K562 (cell line): ENCODE measurements at regions not wholly inside any gene's neighbourhood (a gene's known extent, or its start where the extent isn't known, plus 50 kb on each side); places are given as distances from the start of the nearest gene placed in this dataset.

Experiments
- ATAC-seq: fragments of 200-7000 bp; cut with Tn5 transposase; 3 replicates; pipeline ENCODE4 v1.9.1; 2020; ENCODE audit warnings: moderate library complexity
- BruUV-seq: library from RNA; stranded (reverse); fragments of 400-500 nt; replicated peaks from 2 replicates; lab custom pipeline; 2021; lab: Mats Ljungman, UMichigan
- CTCF ChIA-PET: fragments of 300-600 bp; formaldehyde crosslinking; extraction: SDS; loops from one replicate; lab custom pipeline; 2021; ENCODE audit warnings: low intra/inter-chr PET ratio; lab: Yijun Ruan, JAX
- POLR2A ChIA-PET: fragments of 300-600, 350-650 bp; sonication (Branson Sonifier 250); formaldehyde crosslinking; extraction: SDS; loops from one replicate; lab custom pipeline; 2021; ENCODE audit warnings: antibody characterized with exemption, inconsistent platforms; lab: Yijun Ruan, JAX
- DNase-seq, 4 experiments: peaks; one replicate each; pipeline versions ENCODE4 v3.0.0 to v3.0.0-alpha.2; 2011 to 2018; ENCODE audit warnings: low spot score in 3 of 4, mixed read lengths in 3 of 4; ENCODE audit errors: extremely low read depth in 1 of 4
- FAIRE-seq: peaks from 2 replicates; lab custom pipeline; 2011; peaks lifted over from hg19 to GRCh38; lab: Jason Lieb, UNC
- H2AFZ ChIP-seq: 2 replicates; pipeline ENCODE4 v1.6.0; 2011; ENCODE audit warnings: low read depth, low read length, control low read depth, inconsistent platforms
- H3K27ac ChIP-seq: fragments of 200-600 bp; 3 replicates; pipeline ENCODE4 v1.8.0; 2011; ENCODE audit warnings: low read depth, mild to moderate bottlenecking, control low read depth, inconsistent platforms, low read length, moderate library complexity, mixed read lengths; ENCODE audit errors: extremely low read depth
- H3K27me3 ChIP-seq, 2 experiments: fragments of 300-600 bp in 1 of 2; 2 replicates in 1 of 2; 3 replicates in 1 of 2; pipeline versions ENCODE4 v1.6.0 to v1.8.0; 2011; ENCODE audit warnings: inconsistent platforms in 2 of 2, low read length in 2 of 2, mild to moderate bottlenecking in 1 of 2, mixed read lengths in 1 of 2, moderate library complexity in 1 of 2; ENCODE audit not compliant: control insufficient read depth in 2 of 2, insufficient read depth in 2 of 2
- H3K36me3 ChIP-seq: fragments of 300-600 bp; 3 replicates; pipeline ENCODE4 v1.8.0; 2011; ENCODE audit warnings: mild to moderate bottlenecking, low read length, inconsistent platforms; ENCODE audit not compliant: control insufficient read depth, insufficient read depth
- H3K4me1 ChIP-seq, 2 experiments: fragments of 200-600 bp in 1 of 2; replicated peaks in 1 of 2; 2 replicates in 1 of 2; 3 replicates in 1 of 2; pipeline versions ENCODE4 v1.5.1 to v1.8.0; 2011; ENCODE audit warnings: inconsistent platforms in 2 of 2, low read length in 2 of 2, mild to moderate bottlenecking in 1 of 2, mixed read lengths in 1 of 2, moderate library complexity in 1 of 2; ENCODE audit not compliant: control insufficient read depth in 2 of 2, insufficient read depth in 2 of 2
- H3K4me2 ChIP-seq: 2 replicates; pipeline ENCODE4 v1.6.1; 2011; ENCODE audit warnings: low read length, control low read depth, inconsistent platforms, mixed read lengths; ENCODE audit not compliant: insufficient read depth
- H3K4me3 ChIP-seq: fragments of 200-600 bp; sonication (generic), shearing (Covaris generic); 2 replicates; pipeline ENCODE4 v1.5.1; 2016; ENCODE audit warnings: control low read depth, inconsistent platforms
- H3K79me2 ChIP-seq: fragments of 200-600 bp; 3 replicates; pipeline ENCODE4 v1.8.0; 2011; ENCODE audit warnings: low read length, inconsistent platforms; ENCODE audit not compliant: control insufficient read depth, insufficient read depth
- H3K9ac ChIP-seq, 2 experiments: 2 replicates each; pipeline versions ENCODE4 v1.6.0 to v1.6.1; 2011; ENCODE audit warnings: low read depth in 2 of 2, low read length in 2 of 2, control low read depth in 1 of 2, inconsistent platforms in 1 of 2, mild to moderate bottlenecking in 1 of 2, mixed read lengths in 1 of 2; ENCODE audit not compliant: insufficient read depth in 1 of 2
- H3K9me1 ChIP-seq: one replicate; pipeline ENCODE4 v1.6.0; 2011; ENCODE audit warnings: inconsistent platforms, mild to moderate bottlenecking, low read length, moderate library complexity; ENCODE audit not compliant: control insufficient read depth, insufficient read depth
- H3K9me3 ChIP-seq: replicated peaks from 2 replicates; pipeline ENCODE4 v1.5.1; 2011; ENCODE audit warnings: low read depth, low read length, inconsistent platforms; ENCODE audit not compliant: control insufficient read depth, insufficient read depth
- H4K20me1 ChIP-seq: replicated peaks from 2 replicates; pipeline ENCODE4 v1.6.1; 2011; ENCODE audit warnings: low read length, inconsistent platforms, mixed read lengths; ENCODE audit not compliant: control insufficient read depth, insufficient read depth
- GTF2E2 ChIP-seq: fragments of 200-800 bp; sonication (Bioruptor generic); IDR thresholded peaks from 2 replicates; pipeline ENCODE4 v1.6.1; 2016; ENCODE audit warnings: missing genetic modification characterization, missing compliant biosample characterization
- KLF1 ChIP-seq: fragments of 450-650 bp; IDR thresholded peaks from 2 replicates; pipeline ENCODE4 v1.6.1; 2016; ENCODE audit warnings: missing genetic modification characterization, missing compliant biosample characterization
- MEF2D ChIP-seq: conservative IDR thresholded peaks from 2 replicates; pipeline ENCODE4 v1.6.1; 2016; ENCODE audit warnings: low read depth, missing genetic modification characterization, missing compliant biosample characterization
- NFIC ChIP-seq: fragments of 450-650 bp; IDR thresholded peaks from 2 replicates; pipeline ENCODE4 v1.6.1; 2017; ENCODE audit warnings: mild to moderate bottlenecking, inconsistent platforms
- NR1H2 ChIP-seq: sonication (generic); formaldehyde crosslinking; IDR thresholded peaks from 2 replicates; pipeline ENCODE4 v1.4.0; 2020; ENCODE audit warnings: mild to moderate bottlenecking, missing genetic modification reagents
- PHTF2 ChIP-seq: fragments of 250-450 bp; sonication (Bioruptor Pico); IDR thresholded peaks from 2 replicates; pipeline ENCODE4 v1.5.0; 2021; ENCODE audit warnings: mild to moderate bottlenecking
- RB1 ChIP-seq: fragments of 450-650 bp; IDR thresholded peaks from 2 replicates; pipeline ENCODE4 v1.6.1; 2017; ENCODE audit warnings: low read depth, mild to moderate bottlenecking
- RUNX1 ChIP-seq: sonication (generic); IDR thresholded peaks from 2 replicates; pipeline ENCODE4 v1.6.1; 2016; ENCODE audit warnings: antibody characterized with exemption, low read depth
- ZBTB1 ChIP-seq: sonication (generic); formaldehyde crosslinking; IDR thresholded peaks from 2 replicates; pipeline ENCODE4 v1.8.1; 2023; ENCODE audit warnings: missing genetic modification reagents, low read depth, mild to moderate bottlenecking, borderline replicate concordance
- ZNF134 ChIP-seq: fragments of 250-450 bp; sonication (Bioruptor Pico); conservative IDR thresholded peaks from 2 replicates; pipeline ENCODE4 v1.4.0; 2020
- WGBS: fragments of 100-300 bp; shearing (Covaris generic); methylation state at CpG from one replicate; pipeline ENCODE4 v1.1.6; 2016; ENCODE audit warnings: low coverage, mixed read lengths; ENCODE audit not compliant: insufficient coverage; ENCODE audit errors: missing lambda C conversion rate; 5-methylcytosine and 5-hydroxymethylcytosine counted together
- in situ Hi-C: fragments of 300-500 bp; cut with MboI; formaldehyde crosslinking; loops from 4 replicates; pipeline ENCODE4 v1.15.0; 2018; ENCODE audit warnings: inconsistent platforms, mixed read lengths
- intact Hi-C: fragments of 100-400 bp; cut with micrococcal nuclease; formaldehyde crosslinking; loops from 2 replicates; pipeline ENCODE4 v1.14.2; 2022
- TF ChIP-seq, protein P1 (sequence below): IDR thresholded peaks from 3 replicates; pipeline ENCODE4 v1.6.1; 2011; ENCODE audit warnings: borderline replicate concordance, mild to moderate bottlenecking; ENCODE audit not compliant: insufficient read length, insufficient read depth
- TF ChIP-seq, protein P2 (sequence below): sonication (generic); formaldehyde crosslinking; IDR thresholded peaks from 2 replicates; pipeline ENCODE4 v1.8.1; 2022; ENCODE audit warnings: missing genetic modification reagents
- TF ChIP-seq, protein P3 (sequence below): fragments of 450-650 bp; conservative IDR thresholded peaks from 2 replicates; pipeline ENCODE4 v1.6.1; 2016; ENCODE audit warnings: missing genetic modification characterization, low read depth, mild to moderate bottlenecking, missing compliant biosample characterization, moderate library complexity

DNA sequence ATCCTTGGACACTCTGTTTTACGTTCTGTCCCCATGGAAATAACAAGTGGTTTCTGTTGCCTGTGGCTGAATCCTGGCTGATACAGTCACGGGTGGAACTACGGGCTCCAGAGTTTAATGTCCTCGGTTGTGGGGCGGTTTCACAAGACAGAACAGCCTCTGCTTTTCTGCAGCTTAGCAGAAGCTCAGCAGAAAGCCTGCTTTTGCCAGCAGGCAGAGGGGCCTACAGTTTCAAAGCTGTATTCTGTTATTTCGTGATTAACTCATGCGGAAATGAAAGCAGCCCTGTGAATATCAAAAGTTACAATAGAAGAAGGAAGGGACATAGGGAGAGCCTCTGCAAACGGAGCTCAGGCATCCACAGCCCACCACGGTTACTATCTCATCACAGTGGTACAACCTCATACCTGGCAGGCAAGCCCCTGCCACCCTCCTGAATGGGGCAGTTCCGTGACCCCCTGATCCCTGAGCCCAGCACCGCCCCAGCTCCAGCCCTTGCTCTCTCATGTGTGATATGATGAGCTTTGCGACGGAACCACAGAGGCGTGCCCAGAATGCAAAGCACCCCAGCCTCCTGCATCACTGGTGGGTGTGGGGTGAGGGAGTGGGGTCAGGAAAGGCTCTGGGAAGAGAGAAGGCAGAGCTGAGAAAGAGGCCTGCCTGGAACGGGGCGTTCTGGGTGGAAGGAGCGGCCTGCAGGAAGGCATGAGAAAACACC, 360.6 kb downstream of the BRD1 start:
- 84% methylated on average over 15 of the region's 17 CpGs for WGBS
- Histone ChIP-seq H3K27ac (no peak overlapping the region), H3K27me3 (no peaks in the 10 kb centered on the region), H2AFZ (no peak overlapping the region), H3K9me1 (no peaks in the 10 kb centered on the region), H3K9ac (no peak overlapping the region), H3K4me1 (peaks cover 0 to 6% of the 10 kb centered on the region in 2 experiments; a peak in 2 of 5 replicates), H3K4me3 (no peak overlapping the region), H4K20me1 (0 out of 2 replicates have a peak, but pooled peaks cover 3% of the 10 kb centered on the region), H3K9me3 (no peaks in the 10 kb centered on the region), H3K36me3 (peaks cover 4% of the 10 kb centered on the region; the same call in 1 of the 3 replicates), H3K4me2 (no peak overlapping the region), H3K79me2 (no peaks in the 10 kb centered on the region; the same call in 2 of the 3 replicates)
- TF ChIP-seq MEF2D (tag): no peak
- TF ChIP-seq NFIC: no peak
- ATAC-seq: no peak
- no TSS peak for BruUV-seq
- ChIA-PET POLR2A (no interaction called here), CTCF (no interaction called here)
- no peak for FAIRE-seq
- in situ Hi-C loops: no loop called here
- DNase-seq: no peak
- intact Hi-C loops: no loop called here

DNA sequence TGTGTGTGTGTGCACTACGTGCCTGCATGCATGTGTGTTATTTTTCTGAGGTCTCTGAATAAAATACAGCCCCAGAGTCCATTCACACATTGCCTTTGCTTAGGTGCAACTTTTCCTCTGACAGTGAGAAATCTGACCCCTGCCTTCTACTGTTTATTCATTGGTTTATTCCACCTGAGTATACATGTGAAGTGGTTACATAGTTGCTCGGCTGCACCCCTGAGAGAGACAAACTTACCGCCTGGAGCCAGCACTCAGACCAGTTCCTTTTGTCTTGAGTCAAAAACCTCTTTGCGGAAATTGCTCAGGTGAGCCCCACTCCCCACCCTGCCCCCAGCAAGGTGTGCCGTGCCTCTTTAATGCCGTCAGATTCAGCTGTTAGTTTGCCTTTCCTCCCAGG, 363.6 kb downstream of the BRD1 start:
- ChIA-PET CTCF (no interaction called here), POLR2A (no interaction called here)
- FAIRE-seq (no peak), ATAC-seq (no peak), DNase-seq (no peak)
- no peak overlapping the region for H3K4me2 ChIP-seq
- 0 out of 3 replicates have a peak, but pooled peaks cover 4% of the 10 kb centered on the region for H3K36me3 ChIP-seq
- no peaks in the 10 kb centered on the region for H3K9me1 ChIP-seq
- H3K4me3 ChIP-seq: no peak overlapping the region
- H3K79me2 ChIP-seq: no peaks in the 10 kb centered on the region
- WGBS: 77% methylated on average over 3 of the region's 6 CpGs
- H3K4me1 ChIP-seq: peaks cover 0 to 12% of the 10 kb centered on the region in 2 experiments; a peak in 2 of 5 replicates
- in situ Hi-C loops: no loop called here
- no peak overlapping the region for H2AFZ ChIP-seq
- intact Hi-C loops: no loop called here
- BruUV-seq: no TSS peak
- no peak overlapping the region for H3K27ac ChIP-seq
- no peaks in the 10 kb centered on the region for H3K9me3 ChIP-seq
- H3K9ac ChIP-seq: no peak overlapping the region
- no peaks in the 10 kb centered on the region for H3K27me3 ChIP-seq
- peaks cover 4% of the 10 kb centered on the region; the same call in 1 of the 2 replicates for H4K20me1 ChIP-seq
- TF ChIP-seq, protein P1, sequence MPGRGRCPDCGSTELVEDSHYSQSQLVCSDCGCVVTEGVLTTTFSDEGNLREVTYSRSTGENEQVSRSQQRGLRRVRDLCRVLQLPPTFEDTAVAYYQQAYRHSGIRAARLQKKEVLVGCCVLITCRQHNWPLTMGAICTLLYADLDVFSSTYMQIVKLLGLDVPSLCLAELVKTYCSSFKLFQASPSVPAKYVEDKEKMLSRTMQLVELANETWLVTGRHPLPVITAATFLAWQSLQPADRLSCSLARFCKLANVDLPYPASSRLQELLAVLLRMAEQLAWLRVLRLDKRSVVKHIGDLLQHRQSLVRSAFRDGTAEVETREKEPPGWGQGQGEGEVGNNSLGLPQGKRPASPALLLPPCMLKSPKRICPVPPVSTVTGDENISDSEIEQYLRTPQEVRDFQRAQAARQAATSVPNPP: no peak
- no peak for TF ChIP-seq GTF2E2 (tag)
- no peak for TF ChIP-seq ZNF134
- no peak for TF ChIP-seq RB1
- no peak for TF ChIP-seq ZBTB1 (CRISPR knock-in tag)
- TF ChIP-seq NFIC: no peak
- TF ChIP-seq RUNX1: no peak
- TF ChIP-seq PHTF2: no peak
- no peak for TF ChIP-seq KLF1 (tag)
- TF ChIP-seq, protein P2, sequence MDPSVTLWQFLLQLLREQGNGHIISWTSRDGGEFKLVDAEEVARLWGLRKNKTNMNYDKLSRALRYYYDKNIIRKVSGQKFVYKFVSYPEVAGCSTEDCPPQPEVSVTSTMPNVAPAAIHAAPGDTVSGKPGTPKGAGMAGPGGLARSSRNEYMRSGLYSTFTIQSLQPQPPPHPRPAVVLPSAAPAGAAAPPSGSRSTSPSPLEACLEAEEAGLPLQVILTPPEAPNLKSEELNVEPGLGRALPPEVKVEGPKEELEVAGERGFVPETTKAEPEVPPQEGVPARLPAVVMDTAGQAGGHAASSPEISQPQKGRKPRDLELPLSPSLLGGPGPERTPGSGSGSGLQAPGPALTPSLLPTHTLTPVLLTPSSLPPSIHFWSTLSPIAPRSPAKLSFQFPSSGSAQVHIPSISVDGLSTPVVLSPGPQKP: no peak
- TF ChIP-seq, protein P3, sequence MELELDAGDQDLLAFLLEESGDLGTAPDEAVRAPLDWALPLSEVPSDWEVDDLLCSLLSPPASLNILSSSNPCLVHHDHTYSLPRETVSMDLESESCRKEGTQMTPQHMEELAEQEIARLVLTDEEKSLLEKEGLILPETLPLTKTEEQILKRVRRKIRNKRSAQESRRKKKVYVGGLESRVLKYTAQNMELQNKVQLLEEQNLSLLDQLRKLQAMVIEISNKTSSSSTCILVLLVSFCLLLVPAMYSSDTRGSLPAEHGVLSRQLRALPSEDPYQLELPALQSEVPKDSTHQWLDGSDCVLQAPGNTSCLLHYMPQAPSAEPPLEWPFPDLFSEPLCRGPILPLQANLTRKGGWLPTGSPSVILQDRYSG: no peak
- TF ChIP-seq NR1H2 (CRISPR knock-in tag): no peak
